Thyroid gland (tissue), 4 donors: ENCODE measurements at regions not wholly inside any gene's neighbourhood (a gene's known extent, or its start where the extent isn't known, plus 50 kb on each side); places are given as distances from the start of the nearest gene placed in this dataset.

Source experiments
- CTCF ChIP-seq, 6 experiments: fragments of 200-600 bp in 3 of 6; fragments of 450-650 bp in 3 of 6; sonication (generic) in 3 of 6; IDR thresholded peaks; one replicate each; pipeline ENCODE4 v1.5.1; 2016 to 2019; ENCODE audit warnings: antibody characterized with exemption in 6 of 6, mild to moderate bottlenecking in 2 of 6, inconsistent platforms in 1 of 6, moderate library complexity in 1 of 6
- POLR2A ChIP-seq, 2 donors: fragments of 450-650 bp; IDR thresholded peaks; one replicate each; pipeline ENCODE4 v1.6.1; 2017; ENCODE audit warnings: antibody characterized with exemption in 2 of 2, mild to moderate bottlenecking in 2 of 2, moderate library complexity in 1 of 2

GRCh38 chr11:19525714-19526113 is 186.9 kb upstream of the NAV2 start:
- TF ChIP-seq CTCF (IDR thresholded peaks at IDR 0.05) (no peak), POLR2A (IDR thresholded peaks at IDR 0.05) (no peak)
